ENCODE measurements at regions not wholly inside any gene's neighbourhood (a gene's known extent, or its start where the extent isn't known, plus 50 kb on each side); places are given as distances from the start of the nearest gene placed in this dataset.

- Histone ChIP-seq H3K27ac (ENCODE audit: low read length) (no peak overlapping the region), H3K4me1 (ENCODE audit: control insufficient read depth, insufficient read depth, low read length) (peaks cover 16% of the 10 kb centered on the region), H3K27me3 (ENCODE audit: control insufficient read depth, insufficient read depth, low read length) (peaks cover 49% of the 10 kb centered on the region), H3K9me3 (replicated peaks; ENCODE audit: control insufficient read depth, low read depth, low read length) (no peaks in the 10 kb centered on the region), H3K4me3 (ENCODE audit: low read length) (no peak overlapping the region), H3K36me3 (ENCODE audit: control insufficient read depth, insufficient read depth, low read length) (no peaks in the 10 kb centered on the region)
- no peak for DNase-seq
- WGBS (ENCODE audit: insufficient coverage) = 54% methylated on average over 3 of the region's 5 CpGs
These were observed 613.1 kb downstream of the MID1IP1 start for GRCh38 chrX:39414290-39414854.

DNA sequence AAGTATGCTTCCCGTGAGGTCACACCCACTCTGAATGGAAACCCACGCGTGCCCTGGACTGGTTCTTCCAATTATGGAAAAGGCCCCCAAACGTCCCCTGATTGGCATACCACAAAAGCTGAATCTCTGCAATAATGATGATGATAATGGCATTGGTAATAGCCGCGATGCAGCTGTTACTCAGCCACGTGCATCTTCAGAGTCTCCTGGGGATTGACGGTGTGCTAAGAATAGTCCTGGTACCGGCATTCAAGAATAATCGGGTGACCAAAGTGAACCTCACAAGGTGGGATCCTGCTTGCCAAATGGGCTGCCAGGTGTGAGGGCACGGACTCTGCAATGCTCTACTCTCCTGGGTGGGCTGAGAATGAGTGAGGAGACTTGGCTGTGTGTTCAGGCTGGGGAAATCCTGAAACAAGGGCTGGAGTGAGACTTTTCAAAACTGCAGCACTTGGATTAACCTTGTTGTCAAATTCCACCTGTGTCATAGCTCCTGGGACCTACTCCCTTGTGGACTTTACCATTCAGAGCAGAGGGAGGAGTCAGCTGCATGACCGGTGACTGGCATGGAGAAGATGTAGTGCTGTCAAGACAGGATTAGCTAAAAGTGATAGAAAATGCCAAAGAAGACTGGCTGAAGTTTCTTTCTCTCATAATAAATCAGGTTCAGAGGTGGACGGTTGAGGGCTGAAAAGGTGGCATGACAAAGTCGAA lies 615.4 kb downstream of the MID1IP1 start:
- Histone ChIP-seq H3K27ac (ENCODE audit: low read length) (no peak overlapping the region), H3K4me1 (ENCODE audit: control insufficient read depth, insufficient read depth, low read length) (peaks cover 19% of the 10 kb centered on the region), H3K27me3 (ENCODE audit: control insufficient read depth, insufficient read depth, low read length) (peaks cover 45% of the 10 kb centered on the region), H3K4me3 (ENCODE audit: low read length) (no peak overlapping the region), H3K36me3 (ENCODE audit: control insufficient read depth, insufficient read depth, low read length) (no peaks in the 10 kb centered on the region), H3K9me3 (replicated peaks; ENCODE audit: control insufficient read depth, low read depth, low read length) (no peaks in the 10 kb centered on the region)
- WGBS (ENCODE audit: insufficient coverage) = 48% methylated on average over 9 of the region's 14 CpGs
- DNase-seq = no peak

DNA sequence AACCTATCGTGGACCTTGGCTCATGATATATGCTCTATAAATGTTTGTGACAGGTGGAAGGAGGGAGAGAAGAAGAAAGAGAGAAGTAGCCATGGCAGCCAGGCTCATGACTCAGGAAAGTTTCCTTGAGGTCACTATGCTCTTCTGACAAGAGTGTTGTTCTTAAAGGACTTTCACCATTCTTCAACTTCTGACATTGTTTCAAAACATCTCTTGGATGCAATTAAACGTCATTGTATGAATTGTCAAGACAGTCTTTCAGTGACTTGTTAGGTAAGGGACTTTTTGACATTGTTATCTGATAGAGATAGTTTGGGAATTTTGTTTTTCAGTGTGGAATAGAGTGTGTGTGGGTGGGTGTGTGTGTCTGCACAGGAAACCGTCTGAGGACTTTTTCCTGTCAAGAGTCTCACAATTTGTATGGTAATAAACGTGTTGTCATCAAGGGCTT lies 617.0 kb downstream of the MID1IP1 start:
- peaks cover 44% of the 10 kb centered on the region for H3K27me3 ChIP-seq (ENCODE audit: control insufficient read depth, insufficient read depth, low read length)
- WGBS (ENCODE audit: insufficient coverage) = 40% methylated on average over 3 of the region's 4 CpGs
- peak; percentile 15 for DNase-seq
- no peak overlapping the region for H3K4me3 ChIP-seq (ENCODE audit: low read length)
- peaks cover 16% of the 10 kb centered on the region for H3K4me1 ChIP-seq (ENCODE audit: control insufficient read depth, insufficient read depth, low read length)
- H3K27ac ChIP-seq (ENCODE audit: low read length) = peak overlapping the region; percentile 20
- no peaks in the 10 kb centered on the region for H3K36me3 ChIP-seq (ENCODE audit: control insufficient read depth, insufficient read depth, low read length)
- no peaks in the 10 kb centered on the region for H3K9me3 ChIP-seq (replicated peaks; ENCODE audit: control insufficient read depth, low read depth, low read length)

GRCh38 chrX:39418731-39419638 lies 617.7 kb downstream of the MID1IP1 start:
- H3K27me3 ChIP-seq (ENCODE audit: control insufficient read depth, insufficient read depth, low read length) = peaks cover 45% of the 10 kb centered on the region
- no peak overlapping the region for H3K4me3 ChIP-seq (ENCODE audit: low read length)
- H3K4me1 ChIP-seq (ENCODE audit: control insufficient read depth, insufficient read depth, low read length) = peaks cover 16% of the 10 kb centered on the region
- H3K27ac ChIP-seq (ENCODE audit: low read length) = peak overlapping the region; percentile 25
- no peaks in the 10 kb centered on the region for H3K36me3 ChIP-seq (ENCODE audit: control insufficient read depth, insufficient read depth, low read length)
- WGBS (ENCODE audit: insufficient coverage) = 49% methylated on average over 14 of the region's 29 CpGs
- DNase-seq = peak; percentile 65
- no peaks in the 10 kb centered on the region for H3K9me3 ChIP-seq (replicated peaks; ENCODE audit: control insufficient read depth, low read depth, low read length)

- peaks cover 16% of the 10 kb centered on the region for H3K4me1 ChIP-seq (ENCODE audit: control insufficient read depth, insufficient read depth, low read length)
- peaks cover 34% of the 10 kb centered on the region for H3K27me3 ChIP-seq (ENCODE audit: control insufficient read depth, insufficient read depth, low read length)
- no peaks in the 10 kb centered on the region for H3K36me3 ChIP-seq (ENCODE audit: control insufficient read depth, insufficient read depth, low read length)
- H3K27ac ChIP-seq (ENCODE audit: low read length) = no peak overlapping the region
- 100% methylated on average over 1 of the region's 3 CpGs for WGBS (ENCODE audit: insufficient coverage)
- H3K4me3 ChIP-seq (ENCODE audit: low read length) = no peak overlapping the region
- H3K9me3 ChIP-seq (replicated peaks; ENCODE audit: control insufficient read depth, low read depth, low read length) = no peaks in the 10 kb centered on the region
- DNase-seq = no peak
These were observed 619.7 kb downstream of the MID1IP1 start for GRCh38 chrX:39421006-39421405.

DNA sequence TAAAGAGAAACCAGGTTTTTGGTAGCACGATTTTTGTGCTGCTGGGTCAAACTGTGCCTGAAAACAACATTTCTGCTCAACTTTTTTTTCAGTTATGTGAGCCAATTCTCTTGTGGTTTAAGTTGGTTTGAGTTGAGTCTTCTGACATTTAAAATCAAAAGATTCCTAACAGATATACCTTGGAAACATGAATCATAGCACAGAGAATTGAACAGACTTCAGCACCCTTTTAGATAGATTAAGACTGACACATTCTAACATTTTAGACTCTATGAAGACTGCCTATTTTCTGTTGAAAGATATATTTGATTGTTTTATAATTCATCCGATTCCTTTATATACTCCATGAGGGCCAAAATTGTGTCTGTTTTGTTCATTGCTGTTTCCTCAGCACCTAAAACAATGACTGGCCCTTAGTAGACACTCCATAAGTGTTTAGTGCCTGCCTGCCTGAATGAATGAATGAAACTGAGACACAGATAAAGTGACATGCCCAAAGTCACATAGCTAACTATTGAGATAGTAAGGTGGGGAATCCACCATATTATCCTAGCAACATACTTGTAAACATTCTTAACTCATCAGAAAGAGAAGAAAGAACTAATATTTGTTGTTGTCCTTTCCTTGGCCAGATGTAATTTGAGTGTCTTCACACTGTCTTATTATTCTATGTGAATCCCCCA lies 624.0 kb downstream of the MID1IP1 start:
- DNase-seq = no peak
- WGBS (ENCODE audit: insufficient coverage) = no CpG with 5 or more reads among the region's 2 CpGs

DNA sequence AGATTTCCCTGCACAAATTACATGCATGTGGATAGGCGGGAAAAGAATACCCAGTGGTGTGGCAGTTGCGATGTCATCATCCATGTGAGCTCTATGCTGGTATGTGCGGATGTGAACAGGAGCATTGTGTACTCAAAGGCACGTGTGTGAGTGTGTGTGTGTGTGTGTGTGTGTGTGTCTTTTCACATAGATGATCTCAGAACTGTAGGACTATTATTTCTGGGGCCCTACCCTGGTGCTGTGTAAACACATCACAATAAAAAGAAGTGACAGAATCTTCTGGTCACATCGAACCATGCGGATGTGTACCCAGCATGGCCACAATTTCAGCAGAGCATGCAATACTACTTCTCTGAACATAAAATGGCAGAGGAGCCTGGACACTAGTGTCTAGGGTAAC lies 624.8 kb downstream of the MID1IP1 start:
- H3K4me3 ChIP-seq (ENCODE audit: low read length) = no peak overlapping the region
- peaks cover 22% of the 10 kb centered on the region for H3K27me3 ChIP-seq (ENCODE audit: control insufficient read depth, insufficient read depth, low read length)
- no peak overlapping the region for H3K27ac ChIP-seq (ENCODE audit: low read length)
- H3K4me1 ChIP-seq (ENCODE audit: control insufficient read depth, insufficient read depth, low read length) = peaks cover 2% of the 10 kb centered on the region
- H3K9me3 ChIP-seq (replicated peaks; ENCODE audit: control insufficient read depth, low read depth, low read length) = no peaks in the 10 kb centered on the region
- no peaks in the 10 kb centered on the region for H3K36me3 ChIP-seq (ENCODE audit: control insufficient read depth, insufficient read depth, low read length)
- no peak for DNase-seq
- WGBS (ENCODE audit: insufficient coverage) = 83% methylated on average over 2 of the region's 6 CpGs

More for the DNA sequence above, 624.0 kb downstream of the MID1IP1 start:
- no peaks in the 10 kb centered on the region for H3K9me3 ChIP-seq (replicated peaks; ENCODE audit: control insufficient read depth, low read depth, low read length)
- peaks cover 3% of the 10 kb centered on the region for H3K4me1 ChIP-seq (ENCODE audit: control insufficient read depth, insufficient read depth, low read length)
- no peak overlapping the region for H3K4me3 ChIP-seq (ENCODE audit: low read length)
- no peak overlapping the region for H3K27ac ChIP-seq (ENCODE audit: low read length)
- no peaks in the 10 kb centered on the region for H3K36me3 ChIP-seq (ENCODE audit: control insufficient read depth, insufficient read depth, low read length)
- peaks cover 23% of the 10 kb centered on the region for H3K27me3 ChIP-seq (ENCODE audit: control insufficient read depth, insufficient read depth, low read length)

GRCh38 chrX:39427492-39427891 lies 626.2 kb downstream of the MID1IP1 start:
- Histone ChIP-seq H3K27me3 (ENCODE audit: control insufficient read depth, insufficient read depth, low read length) (peaks cover 26% of the 10 kb centered on the region), H3K27ac (ENCODE audit: low read length) (no peak overlapping the region), H3K4me1 (ENCODE audit: control insufficient read depth, insufficient read depth, low read length) (no peaks in the 10 kb centered on the region), H3K4me3 (ENCODE audit: low read length) (no peak overlapping the region), H3K9me3 (replicated peaks; ENCODE audit: control insufficient read depth, low read depth, low read length) (no peaks in the 10 kb centered on the region), H3K36me3 (ENCODE audit: control insufficient read depth, insufficient read depth, low read length) (no peaks in the 10 kb centered on the region)
- DNase-seq = no peak
- WGBS (ENCODE audit: insufficient coverage) = 56% methylated on average over 6 of the region's 6 CpGs

- no peak for DNase-seq
- Histone ChIP-seq H3K27me3 (ENCODE audit: control insufficient read depth, insufficient read depth, low read length) (peaks cover 25% of the 10 kb centered on the region), H3K4me1 (ENCODE audit: control insufficient read depth, insufficient read depth, low read length) (no peaks in the 10 kb centered on the region), H3K9me3 (replicated peaks; ENCODE audit: control insufficient read depth, low read depth, low read length) (no peaks in the 10 kb centered on the region), H3K27ac (ENCODE audit: low read length) (no peak overlapping the region), H3K36me3 (ENCODE audit: control insufficient read depth, insufficient read depth, low read length) (no peaks in the 10 kb centered on the region), H3K4me3 (ENCODE audit: low read length) (no peak overlapping the region)
- WGBS (ENCODE audit: insufficient coverage) = 68% methylated on average over 2 of the region's 3 CpGs
These were observed 626.6 kb downstream of the MID1IP1 start for GRCh38 chrX:39427906-39428305.

Measured in muscle of leg (tissue), 3 donors.